ENCODE measurements at regions not wholly inside any gene's neighbourhood (a gene's known extent, or its start where the extent isn't known, plus 50 kb on each side); places are given as distances from the start of the nearest gene placed in this dataset.

DNA sequence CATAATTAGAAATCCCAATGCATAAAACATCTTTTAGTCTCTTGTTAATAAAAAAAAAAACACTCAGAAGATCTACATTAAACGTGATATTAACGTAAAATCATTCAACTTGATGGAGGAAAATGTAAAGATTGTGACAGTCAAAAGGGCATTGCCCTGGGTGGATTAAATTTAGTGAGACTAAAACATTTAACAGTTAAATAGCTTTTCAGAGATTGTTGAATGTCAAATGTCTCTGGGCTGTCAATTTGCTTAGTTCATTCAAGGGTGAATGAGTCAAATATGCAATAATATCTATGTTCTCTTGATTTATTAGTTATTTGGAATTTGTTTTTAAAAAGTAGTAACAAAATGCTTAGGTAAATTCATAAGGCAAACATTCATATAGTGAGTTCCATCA lies 836.6 kb upstream of the PCDH10 start:
- TF ChIP-seq EZH2 (IDR thresholded peaks at IDR 0.05) (no peak), POLR2AphosphoS5 (IDR thresholded peaks at IDR 0.05; ENCODE audit: borderline replicate concordance, low read depth, low read length) (no peak), FOXP2 (optimal IDR thresholded peaks at IDR 0.05; ENCODE audit: control extremely low read depth, extremely low read length, insufficient read depth) (no peak)
